Upper lobe of left lung (tissue), 4 donors: ENCODE measurements at regions not wholly inside any gene's neighbourhood (a gene's known extent, or its start where the extent isn't known, plus 50 kb on each side); places are given as distances from the start of the nearest gene placed in this dataset.

Experiments
- EP300 ChIP-seq, 4 donors: sonication (generic); formaldehyde crosslinking; IDR thresholded peaks; one replicate each; pipeline ENCODE4 v1.5.1; 2017; ENCODE audit warnings: antibody characterized with exemption in 4 of 4, control low read depth in 2 of 4
- POLR2A ChIP-seq, 4 donors: fragments of 450-650 bp; IDR thresholded peaks; one replicate each; pipeline ENCODE4 v1.5.1; 2016 to 2017; ENCODE audit warnings: antibody characterized with exemption in 4 of 4, mild to moderate bottlenecking in 2 of 4
- POLR2AphosphoS5 ChIP-seq, 2 donors: sonication (generic); formaldehyde crosslinking; IDR thresholded peaks; one replicate each; pipeline ENCODE4 v1.5.1; 2017; ENCODE audit warnings: antibody characterized with exemption in 2 of 2
- TF ChIP-seq, protein P1 (sequence below), 6 experiments: fragments of 450-650 bp in 4 of 6; fragments of 200-600 bp in 2 of 6; sonication (generic) in 2 of 6; IDR thresholded peaks; one replicate each; pipeline ENCODE4 v1.5.1; 2016 to 2019; ENCODE audit warnings: antibody characterized with exemption in 6 of 6

DNA sequence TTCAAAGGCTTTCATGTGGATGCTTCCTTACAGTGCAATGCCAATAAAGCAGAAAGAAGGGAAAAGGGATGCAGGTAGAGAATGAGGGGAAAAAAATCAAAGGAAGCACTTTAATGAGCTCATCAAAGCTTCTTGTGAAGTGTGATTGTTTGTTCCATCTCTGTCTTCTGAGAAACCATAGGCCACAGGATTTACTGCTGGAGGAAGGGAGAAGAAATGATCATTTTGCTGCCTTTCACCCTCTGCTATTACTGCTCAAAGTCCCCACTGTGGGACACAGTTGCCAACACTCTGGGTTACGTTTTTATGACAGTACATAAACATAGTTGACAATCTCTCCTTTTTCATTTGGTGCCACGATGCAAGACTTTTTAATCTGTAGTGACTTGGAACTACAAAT lies 558.0 kb upstream of the TECRL start:
- TF ChIP-seq, protein P1, sequence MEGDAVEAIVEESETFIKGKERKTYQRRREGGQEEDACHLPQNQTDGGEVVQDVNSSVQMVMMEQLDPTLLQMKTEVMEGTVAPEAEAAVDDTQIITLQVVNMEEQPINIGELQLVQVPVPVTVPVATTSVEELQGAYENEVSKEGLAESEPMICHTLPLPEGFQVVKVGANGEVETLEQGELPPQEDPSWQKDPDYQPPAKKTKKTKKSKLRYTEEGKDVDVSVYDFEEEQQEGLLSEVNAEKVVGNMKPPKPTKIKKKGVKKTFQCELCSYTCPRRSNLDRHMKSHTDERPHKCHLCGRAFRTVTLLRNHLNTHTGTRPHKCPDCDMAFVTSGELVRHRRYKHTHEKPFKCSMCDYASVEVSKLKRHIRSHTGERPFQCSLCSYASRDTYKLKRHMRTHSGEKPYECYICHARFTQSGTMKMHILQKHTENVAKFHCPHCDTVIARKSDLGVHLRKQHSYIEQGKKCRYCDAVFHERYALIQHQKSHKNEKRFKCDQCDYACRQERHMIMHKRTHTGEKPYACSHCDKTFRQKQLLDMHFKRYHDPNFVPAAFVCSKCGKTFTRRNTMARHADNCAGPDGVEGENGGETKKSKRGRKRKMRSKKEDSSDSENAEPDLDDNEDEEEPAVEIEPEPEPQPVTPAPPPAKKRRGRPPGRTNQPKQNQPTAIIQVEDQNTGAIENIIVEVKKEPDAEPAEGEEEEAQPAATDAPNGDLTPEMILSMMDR (IDR thresholded peaks at IDR 0.05) = no peak
- TF ChIP-seq POLR2AphosphoS5 (IDR thresholded peaks at IDR 0.05) (no peak), POLR2A (IDR thresholded peaks at IDR 0.05) (no peak), EP300 (IDR thresholded peaks at IDR 0.05) (no peak)
